DOHH2 (cell line): ENCODE measurements at regions not wholly inside any gene's neighbourhood (a gene's known extent, or its start where the extent isn't known, plus 50 kb on each side); places are given as distances from the start of the nearest gene placed in this dataset.

Experiments
- H3F3A ChIP-seq: fragments of 200-600 bp; sonication (generic), shearing (Covaris generic); 2 replicates; pipeline ENCODE4 v1.6.0; 2016; ENCODE audit warnings: antibody characterized with exemption, mild to moderate bottlenecking; ENCODE audit not compliant: control insufficient read depth, insufficient read depth
- H3K27ac ChIP-seq: fragments of 200-600 bp; sonication (generic); 2 replicates; pipeline ENCODE4 v1.5.1; 2014; ENCODE audit warnings: low read depth, mild to moderate bottlenecking, low read length, moderate library complexity
- H3K27me3 ChIP-seq: fragments of 200-600 bp; sonication (generic); 2 replicates; pipeline ENCODE4 v1.6.1; 2014; ENCODE audit warnings: mild to moderate bottlenecking, low read length, mixed read lengths; ENCODE audit not compliant: control insufficient read depth
- H3K36me3 ChIP-seq: fragments of 200-600 bp; sonication (generic); 2 replicates; pipeline ENCODE4 v1.6.1; 2014; ENCODE audit warnings: mild to moderate bottlenecking, low read length, moderate library complexity, mixed read lengths; ENCODE audit not compliant: control insufficient read depth
- H3K4me1 ChIP-seq: fragments of 200-600 bp; sonication (generic); 2 replicates; pipeline ENCODE4 v1.6.1; 2014; ENCODE audit warnings: mild to moderate bottlenecking, low read length, mixed read lengths; ENCODE audit not compliant: control insufficient read depth
- H3K4me2 ChIP-seq: fragments of 200-600 bp; sonication (generic); 2 replicates; pipeline ENCODE4 v1.6.0; 2014; ENCODE audit warnings: mild to moderate bottlenecking, low read length, moderate library complexity
- H3K4me3 ChIP-seq: fragments of 200-600 bp; sonication (generic); 2 replicates; pipeline ENCODE4 v1.5.1; 2014; ENCODE audit warnings: mild to moderate bottlenecking, low read length, mixed read lengths
- H3K79me2 ChIP-seq: fragments of 200-600 bp; sonication (generic); 2 replicates; pipeline ENCODE4 v1.6.1; 2014; ENCODE audit warnings: mild to moderate bottlenecking, low read length, mixed read lengths; ENCODE audit not compliant: control insufficient read depth
- H3K9me2 ChIP-seq: fragments of 200-600 bp; sonication (generic); replicated peaks from 2 replicates; pipeline ENCODE4 v1.6.1; 2014; ENCODE audit warnings: mild to moderate bottlenecking, low read length, mixed read lengths; ENCODE audit not compliant: control insufficient read depth
- H3K9me3 ChIP-seq: fragments of 200-600 bp; sonication (generic); 2 replicates; pipeline ENCODE4 v1.6.1; 2014; ENCODE audit warnings: antibody characterized with exemption, low read length, mixed read lengths; ENCODE audit not compliant: control insufficient read depth, insufficient read depth
- H4K20me1 ChIP-seq: fragments of 200-600 bp; sonication (generic); 2 replicates; pipeline ENCODE4 v1.6.0; 2014; ENCODE audit warnings: low read depth, mild to moderate bottlenecking, antibody characterized with exemption, low read length, moderate library complexity; ENCODE audit not compliant: control insufficient read depth, insufficient read depth
- CTCF ChIP-seq: fragments of 200-600 bp; sonication (generic); IDR thresholded peaks from one replicate; pipeline ENCODE4 v1.5.1; 2014; ENCODE audit warnings: antibody characterized with exemption, mild to moderate bottlenecking, low read depth, low read length; ENCODE audit not compliant: poor library complexity, severe bottlenecking
- EZH2phosphoT487 ChIP-seq: fragments of 200-600 bp; sonication (generic); IDR thresholded peaks from 2 replicates; pipeline ENCODE4 v1.6.1; 2017; ENCODE audit warnings: borderline replicate concordance, mild to moderate bottlenecking, antibody characterized with exemption, low read length, moderate library complexity, mixed read lengths

DNA sequence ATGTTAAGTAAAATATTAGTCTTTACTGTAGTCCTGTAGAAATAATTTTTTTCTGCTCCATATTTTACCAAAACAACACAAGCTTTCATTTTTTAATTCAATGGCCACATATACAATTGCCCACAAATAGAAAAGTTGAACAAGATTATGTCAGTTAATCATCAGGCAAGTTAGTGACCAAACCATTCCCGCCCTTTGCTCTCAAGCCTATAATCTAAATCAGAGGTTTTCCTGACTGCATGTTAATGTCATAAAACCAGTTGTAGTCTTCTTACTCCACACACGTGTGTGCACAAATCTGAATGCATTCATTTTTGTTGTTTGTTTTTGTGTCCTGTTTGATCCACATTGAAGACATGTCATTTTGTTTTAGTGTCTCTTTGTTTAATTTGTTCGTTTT, 1357.7 kb upstream of the GJE1 start:
- H3F3A ChIP-seq = no peaks in the 10 kb centered on the region
- no peaks in the 10 kb centered on the region for H3K36me3 ChIP-seq

GRCh38 chr6:140774080-140774505, 1358.6 kb upstream of the GJE1 start:
- H3K27ac ChIP-seq = no peak overlapping the region
- H4K20me1 ChIP-seq = no peaks in the 10 kb centered on the region
- H3F3A ChIP-seq = no peaks in the 10 kb centered on the region
- no peaks in the 10 kb centered on the region for H3K36me3 ChIP-seq
- H3K4me3 ChIP-seq = no peak overlapping the region
- H3K4me2 ChIP-seq = no peak overlapping the region
- no peaks in the 10 kb centered on the region for H3K79me2 ChIP-seq
- no peaks in the 10 kb centered on the region for H3K4me1 ChIP-seq
- TF ChIP-seq CTCF (no peak), EZH2phosphoT487 (no peak)
- H3K27me3 ChIP-seq = no peaks in the 10 kb centered on the region
- no peaks in the 10 kb centered on the region for H3K9me2 ChIP-seq
- peaks cover 6% of the 10 kb centered on the region; the same call in 1 of the 2 replicates for H3K9me3 ChIP-seq

More for the DNA sequence above, 1357.7 kb upstream of the GJE1 start:
- Histone ChIP-seq H3K27me3 (no peaks in the 10 kb centered on the region), H3K9me3 (peaks cover 6% of the 10 kb centered on the region; the same call in 1 of the 2 replicates), H3K27ac (no peak overlapping the region), H3K4me1 (no peaks in the 10 kb centered on the region), H3K4me3 (no peak overlapping the region), H4K20me1 (no peaks in the 10 kb centered on the region), H3K79me2 (no peaks in the 10 kb centered on the region), H3K9me2 (no peaks in the 10 kb centered on the region), H3K4me2 (no peak overlapping the region)
- TF ChIP-seq CTCF (no peak), EZH2phosphoT487 (no peak)

DNA sequence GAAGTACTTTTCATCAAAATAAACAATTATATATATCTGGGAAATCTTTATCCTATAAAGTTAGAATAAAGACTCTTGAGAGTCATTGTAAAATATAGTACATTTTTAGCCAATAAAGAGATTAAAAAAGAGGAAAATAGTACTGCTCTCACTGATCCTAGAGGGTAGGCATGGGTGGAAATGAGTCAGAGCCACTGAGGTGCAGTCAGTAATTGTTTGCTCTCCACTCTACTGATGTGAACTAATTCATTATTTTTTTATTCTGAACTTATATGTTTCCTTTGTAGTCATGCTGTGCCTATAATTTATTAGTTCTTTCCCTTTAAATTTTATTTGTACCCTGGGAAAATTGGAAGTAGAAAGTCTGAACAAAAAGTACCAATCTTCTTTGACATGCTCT, 1359.4 kb upstream of the GJE1 start:
- TF ChIP-seq CTCF (no peak), EZH2phosphoT487 (no peak)
- Histone ChIP-seq H3K27ac (no peak overlapping the region), H3K4me2 (no peak overlapping the region), H3K36me3 (no peaks in the 10 kb centered on the region), H3K79me2 (no peaks in the 10 kb centered on the region), H3K27me3 (no peaks in the 10 kb centered on the region), H3K9me2 (no peaks in the 10 kb centered on the region), H3K9me3 (peaks cover 7% of the 10 kb centered on the region; the same call in 1 of the 2 replicates), H4K20me1 (no peaks in the 10 kb centered on the region), H3F3A (no peaks in the 10 kb centered on the region), H3K4me1 (no peaks in the 10 kb centered on the region), H3K4me3 (no peak overlapping the region)
